ENCODE measurements at regions not wholly inside any gene's neighbourhood (a gene's known extent, or its start where the extent isn't known, plus 50 kb on each side); places are given as distances from the start of the nearest gene placed in this dataset.

- Histone ChIP-seq H3K4me3 (no peak overlapping the region), H3K27me3 (peaks cover 0 to 8% (median 0%) of the 10 kb centered on the region in 7 donors), H3K4me1 (peaks cover 0 to 8% (median 0%) of the 10 kb centered on the region in 9 donors), H3K27ac (no peak overlapping the region), H3K36me3 (no peaks in the 10 kb centered on the region), H3K9me3 (no peaks in the 10 kb centered on the region)
- DNase-seq (no peak), ATAC-seq (peak in 3 of 8 donors; percentile 44 to 79 (median 75))
- intact Hi-C loops (cut with DNase I), result no loop called here
- no peak for TF ChIP-seq CTCF (IDR thresholded peaks at IDR 0.05)
- WGBS, 2 donors, result 16 to 22% methylated on average over 4 of the region's 4 CpGs
These were observed 115.8 kb upstream of the TOPAZ1 start for GRCh38 chr3:44125882-44126281.

- no peak for ATAC-seq
- H3K27me3 ChIP-seq, result peaks cover 0 to 16% (median 4%) of the 10 kb centered on the region in 7 donors
- H3K4me3 ChIP-seq, result no peak overlapping the region
- intact Hi-C loops (cut with DNase I), result no loop called here
- DNase-seq, result no peak
- H3K4me1 ChIP-seq, result peaks cover 0 to 4% (median 0%) of the 10 kb centered on the region in 9 donors
- no peaks in the 10 kb centered on the region for H3K9me3 ChIP-seq
- WGBS, 2 donors, result 68 to 70% methylated on average over 7 of the region's 7 CpGs
- no peaks in the 10 kb centered on the region for H3K36me3 ChIP-seq
- TF ChIP-seq CTCF (IDR thresholded peaks at IDR 0.05), result no peak
- no peak overlapping the region for H3K27ac ChIP-seq
These were observed 113.5 kb upstream of the TOPAZ1 start for GRCh38 chr3:44128057-44128775.

GRCh38 chr3:44130249-44130648, 111.4 kb upstream of the TOPAZ1 start:
- intact Hi-C loops (cut with DNase I), result no loop called here
- no peak for ATAC-seq
- H3K36me3 ChIP-seq, result no peaks in the 10 kb centered on the region
- no peak overlapping the region for H3K27ac ChIP-seq
- TF ChIP-seq CTCF (IDR thresholded peaks at IDR 0.05), result no peak
- H3K9me3 ChIP-seq, result no peaks in the 10 kb centered on the region
- H3K4me1 ChIP-seq, result peaks cover 0 to 4% (median 0%) of the 10 kb centered on the region in 9 donors
- WGBS, 2 donors, result 84 to 86% methylated on average over 4 of the region's 4 CpGs
- DNase-seq, result no peak
- H3K27me3 ChIP-seq, result peaks cover 0 to 31% (median 8%) of the 10 kb centered on the region in 7 donors
- no peak overlapping the region for H3K4me3 ChIP-seq

- DNase-seq (no peak), ATAC-seq (no peak)
- 88 to 90% methylated on average over 4 of the region's 4 CpGs for WGBS, 2 donors
- intact Hi-C loops (cut with DNase I), result no loop called here
- Histone ChIP-seq H3K9me3 (no peaks in the 10 kb centered on the region), H3K27me3 (peaks cover 0 to 31% (median 13%) of the 10 kb centered on the region in 7 donors), H3K27ac (no peak overlapping the region), H3K4me3 (no peak overlapping the region), H3K36me3 (no peaks in the 10 kb centered on the region), H3K4me1 (no peaks in the 10 kb centered on the region)
- TF ChIP-seq CTCF (IDR thresholded peaks at IDR 0.05), result no peak
These were observed 109.6 kb upstream of the TOPAZ1 start for GRCh38 chr3:44132061-44132460.
